Fibroblast of lung (primary cell): ENCODE measurements at regions not wholly inside any gene's neighbourhood (a gene's known extent, or its start where the extent isn't known, plus 50 kb on each side); places are given as distances from the start of the nearest gene placed in this dataset.

Source experiments
- EZH2 ChIP-seq: IDR thresholded peaks from 2 replicates; pipeline ENCODE4 v1.5.1; 2012; ENCODE audit warnings: low read length, control low read depth, mild to moderate bottlenecking; ENCODE audit errors: missing control alignments
- TF ChIP-seq, protein P1 (sequence below), 2 donors: IDR thresholded peaks in 1 of 2; conservative IDR thresholded peaks in 1 of 2; 1 replicate in 1 of 2; 2 replicates in 1 of 2; pipeline ENCODE4 v1.5.1; 2011 to 2012; ENCODE audit warnings: low read length in 2 of 2, control low read depth in 1 of 2, inconsistent platforms in 1 of 2, low read depth in 1 of 2, mild to moderate bottlenecking in 1 of 2

DNA sequence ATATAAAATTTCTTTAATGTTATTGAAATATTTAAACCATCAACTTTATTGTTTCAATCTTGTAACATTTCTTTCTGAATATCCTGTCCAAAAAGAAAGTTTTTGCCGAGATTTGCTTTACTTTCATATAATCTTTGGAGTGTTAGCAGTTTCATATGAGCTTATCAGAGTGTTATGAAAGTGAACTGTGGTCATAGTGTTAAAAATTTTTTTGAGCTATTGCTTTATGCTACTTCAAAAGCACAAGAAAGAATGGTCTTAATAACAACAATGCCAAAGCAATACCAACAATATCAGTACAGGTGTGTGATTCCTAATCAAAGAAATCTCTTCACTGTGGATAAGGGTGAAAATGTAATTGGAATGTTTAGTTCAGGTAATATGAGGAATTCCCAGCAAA lies 1994.9 kb upstream of the FLRT2 start:
- TF ChIP-seq, protein P1, sequence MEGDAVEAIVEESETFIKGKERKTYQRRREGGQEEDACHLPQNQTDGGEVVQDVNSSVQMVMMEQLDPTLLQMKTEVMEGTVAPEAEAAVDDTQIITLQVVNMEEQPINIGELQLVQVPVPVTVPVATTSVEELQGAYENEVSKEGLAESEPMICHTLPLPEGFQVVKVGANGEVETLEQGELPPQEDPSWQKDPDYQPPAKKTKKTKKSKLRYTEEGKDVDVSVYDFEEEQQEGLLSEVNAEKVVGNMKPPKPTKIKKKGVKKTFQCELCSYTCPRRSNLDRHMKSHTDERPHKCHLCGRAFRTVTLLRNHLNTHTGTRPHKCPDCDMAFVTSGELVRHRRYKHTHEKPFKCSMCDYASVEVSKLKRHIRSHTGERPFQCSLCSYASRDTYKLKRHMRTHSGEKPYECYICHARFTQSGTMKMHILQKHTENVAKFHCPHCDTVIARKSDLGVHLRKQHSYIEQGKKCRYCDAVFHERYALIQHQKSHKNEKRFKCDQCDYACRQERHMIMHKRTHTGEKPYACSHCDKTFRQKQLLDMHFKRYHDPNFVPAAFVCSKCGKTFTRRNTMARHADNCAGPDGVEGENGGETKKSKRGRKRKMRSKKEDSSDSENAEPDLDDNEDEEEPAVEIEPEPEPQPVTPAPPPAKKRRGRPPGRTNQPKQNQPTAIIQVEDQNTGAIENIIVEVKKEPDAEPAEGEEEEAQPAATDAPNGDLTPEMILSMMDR (conservative IDR thresholded peaks at IDR 0.05 in 1 of 2, IDR thresholded peaks at IDR 0.05 in 1 of 2; ENCODE audit: low read depth in 1 of 2, low read length in 2 of 2), result no peak
- TF ChIP-seq EZH2, result no peak
